SK-N-SH treated with all-trans-retinoic acid at 6 μM for 48 hours (cell line): ENCODE measurements at regions not wholly inside any gene's neighbourhood (a gene's known extent, or its start where the extent isn't known, plus 50 kb on each side); places are given as distances from the start of the nearest gene placed in this dataset.

Experiments used
- ATAC-seq: fragments of 200-7000 bp; cut with Tn5 transposase; 3 replicates; pipeline ENCODE4 v1.9.1; 2020; ENCODE audit warnings: mild to moderate bottlenecking, moderate library complexity
- BACH2 ChIP-seq: fragments of 250-450 bp; sonication (Bioruptor Pico); IDR thresholded peaks from 2 replicates; pipeline ENCODE4 v1.9.0; 2021; ENCODE audit warnings: mild to moderate bottlenecking, borderline replicate concordance
- CSDC2 ChIP-seq: fragments of 250-450 bp; sonication (Bioruptor Pico); IDR thresholded peaks from 2 replicates; pipeline ENCODE4 v1.5.0; 2020; ENCODE audit warnings: mild to moderate bottlenecking, moderate library complexity
- CSRNP3 ChIP-seq: fragments of 250-450 bp; sonication (Bioruptor Pico); IDR thresholded peaks from 2 replicates; pipeline ENCODE4 v1.5.1; 2021; ENCODE audit warnings: mild to moderate bottlenecking, moderate library complexity
- ESRRG ChIP-seq: fragments of 250-450 bp; sonication (Bioruptor Pico); IDR thresholded peaks from 2 replicates; pipeline ENCODE4 v1.6.1; 2021; ENCODE audit warnings: mild to moderate bottlenecking
- GLIS3 ChIP-seq: fragments of 250-450 bp; sonication (Bioruptor Pico); IDR thresholded peaks from 2 replicates; pipeline ENCODE4 v1.5.0; 2020; ENCODE audit warnings: mild to moderate bottlenecking, moderate library complexity
- ISL1 ChIP-seq: fragments of 250-450 bp; sonication (Bioruptor Pico); IDR thresholded peaks from 2 replicates; pipeline ENCODE4 v2.1.2; 2022; ENCODE audit warnings: mild to moderate bottlenecking, moderate library complexity
- POU6F1 ChIP-seq: fragments of 250-450 bp; sonication (Bioruptor Pico); IDR thresholded peaks from 2 replicates; pipeline ENCODE4 v1.8.0; 2021; ENCODE audit warnings: low read depth, mild to moderate bottlenecking, moderate library complexity, borderline replicate concordance
- TOX ChIP-seq: fragments of 250-450 bp; sonication (Bioruptor Pico); IDR thresholded peaks from 2 replicates; pipeline ENCODE4 v1.8.0; 2021; ENCODE audit warnings: mild to moderate bottlenecking, moderate library complexity, borderline replicate concordance
- TSHZ2 ChIP-seq: fragments of 250-450 bp; sonication (Bioruptor Pico); IDR thresholded peaks from 2 replicates; pipeline ENCODE4 v1.5.0; 2020; ENCODE audit warnings: mild to moderate bottlenecking, moderate library complexity
- ZC3H10 ChIP-seq: fragments of 250-450 bp; sonication (Bioruptor Pico); IDR thresholded peaks from 2 replicates; pipeline ENCODE4 v1.5.1; 2021; ENCODE audit warnings: mild to moderate bottlenecking, moderate library complexity
- ZFP3 ChIP-seq: fragments of 250-450 bp; sonication (Bioruptor Pico); IDR thresholded peaks from 2 replicates; pipeline ENCODE4 v1.5.0; 2020; ENCODE audit warnings: mild to moderate bottlenecking, moderate library complexity
- ZFP30 ChIP-seq: fragments of 450-650 bp; formaldehyde crosslinking; IDR thresholded peaks from 2 replicates; pipeline ENCODE4 v1.5.0; 2022; ENCODE audit warnings: mild to moderate bottlenecking, moderate library complexity
- ZNF565 ChIP-seq: fragments of 450-650 bp; formaldehyde crosslinking; conservative IDR thresholded peaks from 2 replicates; pipeline ENCODE4 v1.5.0; 2020; ENCODE audit warnings: low read depth, mild to moderate bottlenecking, moderate library complexity
- ZNF70 ChIP-seq: fragments of 450-650 bp; formaldehyde crosslinking; IDR thresholded peaks from 2 replicates; pipeline ENCODE4 v1.5.0; 2020; ENCODE audit warnings: mild to moderate bottlenecking, moderate library complexity
- ZNF8 ChIP-seq: fragments of 450-650 bp; formaldehyde crosslinking; IDR thresholded peaks from 2 replicates; pipeline ENCODE4 v1.5.0; 2020; ENCODE audit warnings: mild to moderate bottlenecking, moderate library complexity

- no peak for TF ChIP-seq POU6F1 (CRISPR knock-in tag)
These were observed 117.3 kb upstream of the PZP start (continued) for GRCh38 chr12:9325471-9325870.

- no peak for ATAC-seq
- no peak for TF ChIP-seq ZFP30
- no peak for TF ChIP-seq ZNF565
- TF ChIP-seq ZFP3 (CRISPR knock-in tag), result no peak
- TF ChIP-seq POU6F1 (CRISPR knock-in tag), result no peak
- TF ChIP-seq ISL1 (CRISPR knock-in tag), result no peak
- no peak for TF ChIP-seq GLIS3 (CRISPR knock-in tag)
- no peak for TF ChIP-seq ZNF70 (CRISPR knock-in tag)
- no peak for TF ChIP-seq BACH2 (CRISPR knock-in tag)
- TF ChIP-seq ESRRG (CRISPR knock-in tag), result no peak
- TF ChIP-seq, all 23 proteins: peak for 0
These were observed 116.6 kb upstream of the PZP start for GRCh38 chr12:9324782-9325181.

GRCh38 chr12:9323144-9323681 lies 115.0 kb upstream of the PZP start:
- no peak for TF ChIP-seq ZFP3 (CRISPR knock-in tag)
- TF ChIP-seq TSHZ2 (CRISPR knock-in tag), result no peak
- no peak for TF ChIP-seq ZNF8
- TF ChIP-seq TOX (CRISPR knock-in tag), result no peak
- no peak for ATAC-seq

- no peak for ATAC-seq
- TF ChIP-seq ZC3H10 (CRISPR knock-in tag), result no peak
- TF ChIP-seq CSRNP3 (CRISPR knock-in tag), result no peak
- no peak for TF ChIP-seq ZNF8
- no peak for TF ChIP-seq CSDC2 (CRISPR knock-in tag)
- TF ChIP-seq TSHZ2 (CRISPR knock-in tag), result no peak
- TF ChIP-seq, all 23 proteins: peak for 0
These were observed 111.6 kb upstream of the PZP start for GRCh38 chr12:9319842-9320173.
